KG1 (cell line): ENCODE measurements at regions not wholly inside any gene's neighbourhood (a gene's known extent, or its start where the extent isn't known, plus 50 kb on each side); places are given as distances from the start of the nearest gene placed in this dataset.

Experiments used
- DNase-seq: peaks from one replicate; lab custom pipeline; 2025; lab: John Stamatoyannopoulos, UW

- no peak for DNase-seq
Measured at GRCh38 chr3:94258851-94259250, 196.0 kb downstream of the NSUN3 start.

DNA sequence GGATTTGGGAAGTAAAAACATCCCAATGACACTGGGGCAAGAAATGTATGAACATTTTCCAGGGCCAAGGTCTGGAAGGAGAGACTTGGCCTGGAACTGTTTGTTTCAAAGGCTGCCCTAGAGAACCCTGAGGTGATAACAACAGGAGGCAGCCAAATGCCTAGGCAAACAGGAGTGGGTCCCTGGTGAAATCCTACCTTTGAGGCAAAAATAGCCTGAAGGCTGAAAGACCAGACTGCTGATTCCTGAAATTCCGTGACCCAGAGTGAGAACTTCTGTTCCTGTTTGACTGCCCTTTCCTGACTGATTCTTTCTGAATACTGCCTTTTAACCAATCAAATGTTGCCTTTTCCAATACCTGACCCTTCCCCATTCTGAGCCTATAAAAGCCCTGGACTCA, 196.4 kb downstream of the NSUN3 start:
- no peak for DNase-seq

DNA sequence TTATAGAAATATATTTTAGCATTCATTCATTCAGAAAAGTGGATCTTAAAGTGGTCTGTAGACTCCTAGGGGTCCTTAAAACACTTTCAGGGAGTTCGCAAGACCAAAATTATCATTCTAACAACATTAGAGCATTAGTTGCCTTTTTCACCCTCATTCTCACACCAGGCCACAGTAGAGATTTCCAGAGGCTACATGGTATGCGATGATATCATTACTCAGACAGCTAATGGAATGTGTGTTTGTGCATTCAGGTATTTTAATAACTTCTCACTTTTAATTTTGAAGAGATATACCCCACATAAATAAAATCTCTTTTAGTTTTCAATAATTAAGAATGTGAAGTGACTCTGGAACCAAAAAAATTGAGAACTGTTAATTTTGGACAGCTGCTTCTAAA, 206.9 kb downstream of the NSUN3 start:
- no peak for DNase-seq

GRCh38 chr3:94272016-94272415, 209.2 kb downstream of the NSUN3 start:
- DNase-seq, result no peak

DNA sequence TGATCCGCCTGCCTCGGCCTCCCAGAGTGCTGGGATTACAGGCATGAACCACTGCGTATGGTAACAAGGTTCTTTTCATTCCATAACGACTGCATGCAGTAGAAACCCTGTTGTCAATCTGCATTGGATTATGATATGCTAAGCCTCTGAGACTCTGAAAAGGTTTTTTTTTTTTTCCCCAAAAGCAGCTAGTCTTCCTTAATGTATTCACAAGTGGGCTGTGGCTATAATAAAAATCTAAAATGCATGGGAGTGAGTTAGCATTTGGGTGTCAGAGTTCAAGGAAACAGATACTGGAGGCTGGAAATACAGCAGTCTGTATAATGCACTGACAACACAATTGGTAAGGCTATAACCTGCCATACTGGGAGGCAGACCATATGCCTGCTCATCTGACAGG, 218.1 kb downstream of the NSUN3 start:
- DNase-seq, result no peak

DNA sequence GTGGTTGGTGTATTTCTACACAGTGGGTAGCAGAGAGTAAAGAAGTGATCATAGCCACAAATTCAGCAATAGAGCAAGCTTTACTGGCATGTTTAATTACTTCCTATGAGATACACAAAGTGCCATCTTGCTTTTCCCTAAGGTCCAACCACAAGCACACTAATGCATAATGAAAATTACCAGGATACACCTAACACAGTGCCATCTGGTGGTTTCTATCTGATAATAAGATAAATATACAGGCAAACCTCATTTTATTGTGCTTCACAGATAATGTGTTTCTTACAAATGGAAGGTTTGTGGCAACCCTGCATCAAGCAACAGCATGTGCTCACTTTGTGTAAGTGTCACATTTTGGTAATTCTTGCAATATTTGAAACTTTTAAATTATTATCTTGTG, 223.0 kb downstream of the NSUN3 start:
- no peak for DNase-seq

DNA sequence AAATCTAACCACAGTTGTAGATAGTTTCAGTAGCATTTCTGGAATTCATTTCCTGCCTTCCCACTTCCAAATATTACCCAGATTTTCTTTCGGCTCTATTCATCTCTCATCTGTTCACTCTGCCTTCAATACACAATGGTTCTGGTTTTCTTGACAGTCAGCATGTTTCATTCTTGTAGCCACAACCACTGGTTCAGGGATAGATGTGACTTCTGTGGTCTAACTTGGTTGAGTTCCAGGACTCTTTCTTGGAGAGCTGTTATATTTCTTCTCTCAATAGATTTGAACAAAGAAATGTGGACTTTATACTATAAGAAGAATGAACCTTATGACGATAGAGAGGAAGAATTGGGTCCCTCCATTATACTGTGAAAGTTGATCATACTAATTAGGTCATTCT, 228.8 kb downstream of the NSUN3 start:
- DNase-seq, result no peak

GRCh38 chr3:94292151-94292550, 229.3 kb downstream of the NSUN3 start:
- no peak for DNase-seq

DNA sequence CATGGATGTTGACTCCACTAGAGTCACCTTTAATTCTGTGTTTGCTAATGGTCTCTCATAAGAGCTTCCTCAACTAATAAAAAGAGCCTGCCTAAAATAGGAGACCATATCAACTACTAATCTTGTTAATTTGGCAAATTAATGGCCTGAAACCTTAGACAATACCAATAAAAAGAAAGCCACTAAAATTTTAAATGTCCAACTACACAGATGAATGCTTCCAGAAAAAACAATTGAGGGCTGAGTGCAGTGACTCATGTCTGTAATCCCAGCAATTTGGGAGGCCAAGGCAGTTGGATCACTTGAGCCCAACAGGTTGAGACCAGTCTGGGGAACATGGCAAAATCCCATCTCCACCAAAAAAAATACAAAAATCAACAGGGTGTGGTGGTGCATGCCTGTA, 230.9 kb downstream of the NSUN3 start:
- DNase-seq, result no peak

DNA sequence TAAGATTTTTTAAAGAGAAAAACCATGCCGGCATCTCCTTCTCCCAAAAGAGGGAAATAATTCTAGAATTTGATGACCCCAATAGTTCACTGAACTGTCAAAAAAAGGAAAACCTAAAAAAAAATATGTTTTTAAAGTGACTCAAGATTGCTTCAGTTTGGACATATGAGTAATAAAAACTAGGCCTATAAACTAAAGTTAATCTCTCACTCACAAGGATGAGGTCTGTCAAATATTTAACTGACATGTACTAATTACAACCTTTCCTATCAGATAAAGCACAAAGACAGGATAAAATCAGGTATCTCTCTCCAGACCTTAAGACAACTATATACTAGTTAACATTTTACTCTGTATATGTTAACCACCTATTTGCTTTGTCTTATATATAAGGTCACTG, 231.9 kb downstream of the NSUN3 start:
- no peak for DNase-seq

DNA sequence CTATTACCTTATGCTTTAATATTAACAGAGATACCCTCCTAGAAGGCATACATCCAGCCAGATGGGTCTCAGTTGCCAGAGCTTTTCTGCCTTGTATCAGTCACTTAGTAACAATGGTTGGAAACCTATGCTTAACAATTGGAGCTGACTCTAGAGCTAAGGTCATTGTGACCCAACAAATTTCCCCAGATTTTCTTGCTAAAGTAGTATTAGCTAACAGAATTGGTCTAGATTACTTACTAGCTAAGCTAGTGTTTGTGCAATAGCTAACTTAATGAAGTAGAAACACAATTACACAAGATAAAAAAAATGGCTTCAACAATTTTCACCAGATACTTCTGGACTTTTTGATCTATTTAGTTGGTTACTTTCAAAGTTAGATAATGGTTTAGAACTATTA, 236.9 kb downstream of the NSUN3 start:
- DNase-seq, result no peak

DNA sequence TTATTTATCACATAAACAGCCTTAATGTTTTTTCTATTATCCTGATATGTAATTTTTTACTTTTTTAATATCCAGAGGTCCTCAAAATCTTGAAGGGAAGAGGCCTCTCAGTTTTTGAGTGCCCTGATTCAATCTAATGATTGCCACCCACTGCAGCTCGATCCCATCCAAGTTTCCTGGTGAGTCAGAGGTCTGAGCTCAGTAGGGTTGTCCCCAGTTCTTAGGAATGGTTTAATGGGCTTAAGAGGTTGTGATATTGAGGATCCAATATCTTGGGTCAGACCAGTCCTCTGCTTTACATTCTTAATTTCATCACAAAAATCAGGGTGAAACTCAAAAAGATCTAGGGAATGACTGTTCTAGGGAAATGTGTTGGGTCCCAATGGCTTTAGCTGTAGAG, 238.5 kb downstream of the NSUN3 start:
- DNase-seq, result no peak

DNA sequence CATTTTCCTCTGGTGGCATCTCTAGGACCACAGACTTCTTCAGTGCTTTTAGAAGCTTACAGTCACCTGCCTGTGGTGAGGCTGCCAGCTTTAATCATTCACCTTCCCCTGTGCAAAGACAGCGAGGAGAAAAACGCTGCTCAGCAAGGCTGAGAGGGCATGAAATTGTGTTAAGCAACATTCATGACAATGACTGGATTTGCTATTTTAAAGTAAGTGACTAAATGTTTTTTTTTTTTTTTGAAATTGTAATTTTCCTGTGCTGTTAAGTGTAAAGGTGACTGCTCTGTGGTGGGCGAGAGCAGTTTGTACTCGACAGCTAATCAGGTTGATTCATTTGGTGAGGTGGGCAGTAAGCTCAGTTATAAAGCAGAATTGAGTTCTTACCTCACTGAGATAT, 240.4 kb downstream of the NSUN3 start:
- no peak for DNase-seq

- DNase-seq, result no peak
Measured at GRCh38 chr3:94303897-94304296, 241.0 kb downstream of the NSUN3 start.

DNA sequence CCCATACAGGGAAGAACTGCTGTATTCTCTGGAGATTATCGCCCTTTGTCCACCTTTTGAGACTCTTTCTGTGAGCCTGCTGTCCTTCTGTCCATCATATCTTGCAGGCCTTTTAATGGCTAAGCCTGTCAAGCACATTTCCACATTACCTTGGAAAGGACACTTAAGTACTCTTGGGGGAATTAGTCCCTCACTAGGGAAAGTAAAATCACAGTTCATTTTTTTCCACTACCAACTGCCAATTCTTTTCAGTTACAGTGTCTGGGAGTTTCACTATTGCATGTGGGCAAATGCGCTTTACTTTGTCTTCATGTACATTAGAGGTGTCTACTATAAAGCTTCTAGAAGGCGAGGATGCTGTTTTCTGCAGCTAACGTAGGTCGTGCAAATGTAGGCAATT, 242.1 kb downstream of the NSUN3 start:
- no peak for DNase-seq

- no peak for DNase-seq
Measured at GRCh38 chr3:94305835-94306611, 243.2 kb downstream of the NSUN3 start.

GRCh38 chr3:94307588-94307987, 244.7 kb downstream of the NSUN3 start:
- no peak for DNase-seq

DNA sequence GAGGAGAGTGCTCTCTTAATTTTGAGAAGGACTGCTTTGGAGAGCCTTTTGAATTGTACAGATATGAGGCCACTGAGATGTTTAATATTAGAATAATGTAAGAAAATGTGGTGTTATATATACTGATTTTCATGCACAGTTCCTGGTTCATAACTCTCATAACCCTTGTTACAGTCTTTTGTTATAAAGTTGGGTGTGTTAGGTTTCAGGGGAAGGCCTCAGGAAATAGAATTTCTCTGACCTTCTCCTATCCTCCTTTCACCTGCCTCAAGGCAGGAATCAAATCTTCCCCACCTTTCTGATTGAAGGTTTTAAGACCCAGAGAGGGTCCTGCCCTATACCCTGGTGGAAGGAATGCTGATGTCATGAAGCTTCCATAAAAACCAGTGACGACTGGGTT, 245.9 kb downstream of the NSUN3 start:
- DNase-seq, result no peak

- DNase-seq, result no peak
Measured at GRCh38 chr3:94310341-94311135, 247.7 kb downstream of the NSUN3 start.

DNA sequence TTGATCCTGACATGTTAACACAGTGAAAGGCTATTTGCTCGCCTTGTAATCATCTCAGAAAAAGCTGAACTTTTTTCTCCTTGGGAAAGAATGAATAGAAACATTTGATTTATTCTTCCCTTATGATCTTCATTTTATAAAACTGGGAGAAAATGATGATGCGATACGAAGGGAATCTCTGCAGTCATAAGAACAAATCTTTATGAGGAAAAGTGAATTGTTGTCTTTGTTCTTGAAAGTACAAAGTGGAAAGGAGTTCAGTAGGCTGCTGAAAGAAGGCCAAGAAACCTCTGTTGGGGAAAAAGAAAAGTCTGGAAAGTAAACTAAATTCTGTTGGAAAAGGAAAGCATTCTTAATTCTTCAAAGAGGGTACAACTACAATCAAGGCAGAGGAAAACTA, 248.8 kb downstream of the NSUN3 start:
- DNase-seq, result no peak

GRCh38 chr3:94314218-94314883, 251.5 kb downstream of the NSUN3 start:
- no peak for DNase-seq

GRCh38 chr3:94317017-94317416, 254.2 kb downstream of the NSUN3 start:
- no peak for DNase-seq

GRCh38 chr3:94323596-94323995, 260.7 kb downstream of the NSUN3 start:
- no peak for DNase-seq
